GM12878 (cell line): ENCODE measurements at regions not wholly inside any gene's neighbourhood (a gene's known extent, or its start where the extent isn't known, plus 50 kb on each side); places are given as distances from the start of the nearest gene placed in this dataset.

Experiments
- ATAC-seq: fragments of 200-7000 bp; cut with Tn5 transposase; 3 replicates; pipeline ENCODE4 v1.9.1; 2020; ENCODE audit warnings: mild to moderate bottlenecking, moderate library complexity
- BruUV-seq: library from RNA; stranded (reverse); fragments of 400-500 nt; replicated peaks from 2 replicates; lab custom pipeline; 2021; lab: Mats Ljungman, UMichigan
- CTCF ChIA-PET: fragments of 300-600 bp; sonication (Branson Sonifier 250); formaldehyde crosslinking; extraction: SDS; loops from one replicate; lab custom pipeline; 2021; ENCODE audit warnings: inconsistent platforms; lab: Yijun Ruan, JAX
- POLR2A ChIA-PET: fragments of 350-600 bp; formaldehyde crosslinking; extraction: SDS; loops from one replicate; lab custom pipeline; 2021; ENCODE audit warnings: inconsistent platforms; lab: Charles Lee
- RAD21 ChIA-PET: fragments of 300-600 bp; sonication (Branson Sonifier 250); formaldehyde crosslinking; loops from one replicate; lab custom pipeline; 2023; ENCODE audit warnings: antibody characterized with exemption; ENCODE audit not compliant: unreplicated experiment; lab: Charles Lee
- SMC1A ChIA-PET: fragments of 300-600 bp; sonication (Branson Sonifier 250); formaldehyde crosslinking; loops from one replicate; lab custom pipeline; 2023; ENCODE audit not compliant: unreplicated experiment, uncharacterized antibody; lab: Charles Lee
- DNase-seq: peaks from one replicate; pipeline ENCODE4 v3.0.0-alpha.2; 2011; ENCODE audit warnings: low read depth, low spot score
- FAIRE-seq: peaks from 3 replicates; lab custom pipeline; 2011; peaks lifted over from hg19 to GRCh38; lab: Jason Lieb, UNC
- H2AFZ ChIP-seq: 2 replicates; pipeline ENCODE4 v1.6.0; 2011; ENCODE audit warnings: low read depth, low read length, control low read depth; ENCODE audit not compliant: control insufficient read depth
- H3K27ac ChIP-seq: 2 replicates; pipeline ENCODE4 v1.5.1; 2011; ENCODE audit warnings: control low read depth; ENCODE audit not compliant: control insufficient read depth, insufficient read depth
- H3K27me3 ChIP-seq, 2 experiments: replicated peaks in 1 of 2; 2 replicates each; pipeline versions ENCODE4 v1.6.0 to v1.6.1; 2011; ENCODE audit warnings: low read length in 1 of 2; ENCODE audit not compliant: control insufficient read depth in 2 of 2, insufficient read depth in 2 of 2
- H3K36me3 ChIP-seq, 2 experiments: 2 replicates each; pipeline ENCODE4 v1.5.1; 2011; ENCODE audit warnings: low read length in 1 of 2; ENCODE audit not compliant: control insufficient read depth in 2 of 2, insufficient read depth in 2 of 2
- H3K4me1 ChIP-seq: 2 replicates; pipeline ENCODE4 v1.6.1; 2011; ENCODE audit warnings: mild to moderate bottlenecking, low read length, moderate library complexity, mixed read lengths; ENCODE audit not compliant: control insufficient read depth, insufficient read depth
- H3K4me2 ChIP-seq: 2 replicates; pipeline ENCODE4 v1.6.0; 2011; ENCODE audit warnings: control low read depth; ENCODE audit not compliant: control insufficient read depth, insufficient read depth
- H3K4me3 ChIP-seq: fragments of 200-600 bp; sonication (generic); 2 replicates; pipeline ENCODE4 v1.5.1; 2016
- H3K79me2 ChIP-seq: 2 replicates; pipeline ENCODE4 v1.6.0; 2011; ENCODE audit warnings: low read length; ENCODE audit not compliant: control insufficient read depth, insufficient read depth
- H3K9ac ChIP-seq: 2 replicates; pipeline ENCODE4 v1.8.0; 2011; ENCODE audit warnings: low read length, control low read depth, mixed read lengths; ENCODE audit not compliant: control insufficient read depth, insufficient read depth
- H3K9me3 ChIP-seq: replicated peaks from 3 replicates; pipeline ENCODE4 v1.5.1; 2011; ENCODE audit warnings: mild to moderate bottlenecking, low read length; ENCODE audit not compliant: control insufficient read depth, insufficient read depth
- H4K20me1 ChIP-seq: 2 replicates; pipeline ENCODE4 v1.6.0; 2011; ENCODE audit not compliant: control insufficient read depth, insufficient read depth
- ATF2 ChIP-seq: IDR thresholded peaks from 2 replicates; pipeline ENCODE4 v1.6.1; 2012; ENCODE audit warnings: low read length, inconsistent platforms
- ATF7 ChIP-seq: fragments of 450-650 bp; IDR thresholded peaks from 2 replicates; pipeline ENCODE4 v1.6.1; 2016; ENCODE audit warnings: low read depth, mild to moderate bottlenecking
- EP300 ChIP-seq, 2 experiments: fragments of 150-350 bp in 1 of 2; IDR thresholded peaks; 2 replicates each; pipeline ENCODE4 v1.6.1; 2011 to 2012; ENCODE audit warnings: low read depth in 2 of 2, low read length in 2 of 2, borderline replicate concordance in 1 of 2, improper control_type of control experiment in 1 of 2, inconsistent platforms in 1 of 2; ENCODE audit not compliant: control insufficient read depth in 1 of 2
- HDGF ChIP-seq: fragments of 450-650 bp; IDR thresholded peaks from 2 replicates; pipeline ENCODE4 v1.6.1; 2016; ENCODE audit warnings: antibody characterized with exemption
- IKZF1 ChIP-seq: fragments of 450-650 bp; conservative IDR thresholded peaks from 2 replicates; pipeline ENCODE4 v1.6.1; 2017; ENCODE audit warnings: antibody characterized with exemption, mild to moderate bottlenecking
- JUNB ChIP-seq: IDR thresholded peaks from 2 replicates; pipeline ENCODE4 v1.6.1; 2016; ENCODE audit warnings: antibody characterized with exemption, mild to moderate bottlenecking
- KDM1A ChIP-seq: fragments of 200-600 bp; sonication (generic); IDR thresholded peaks from 2 replicates; pipeline ENCODE4 v1.6.1; 2016; ENCODE audit warnings: borderline replicate concordance
- NFYB ChIP-seq: IDR thresholded peaks from 2 replicates; pipeline ENCODE4 v1.6.1; 2011; ENCODE audit warnings: low read depth, mild to moderate bottlenecking, low read length, improper control_type of control experiment, moderate library complexity; ENCODE audit not compliant: insufficient read depth
- NKRF ChIP-seq: fragments of 450-650 bp; conservative IDR thresholded peaks from 2 replicates; pipeline ENCODE4 v1.6.1; 2017; ENCODE audit warnings: mild to moderate bottlenecking, moderate library complexity
- POLR2AphosphoS2 ChIP-seq: IDR thresholded peaks from 2 replicates; pipeline ENCODE4 v1.6.1; 2011; ENCODE audit warnings: low read depth, mild to moderate bottlenecking, low read length, improper control_type of control experiment, moderate library complexity
- REST ChIP-seq: IDR thresholded peaks from 2 replicates; pipeline ENCODE4 v1.6.1; 2012; ENCODE audit warnings: mild to moderate bottlenecking, low read depth, low read length
- SIN3A ChIP-seq: IDR thresholded peaks from 2 replicates; pipeline ENCODE4 v1.6.1; 2012; ENCODE audit warnings: low read depth, low read length, improper control_type of control experiment
- SMARCA5 ChIP-seq: fragments of 450-650 bp; IDR thresholded peaks from 2 replicates; pipeline ENCODE4 v1.6.1; 2017; ENCODE audit warnings: mild to moderate bottlenecking
- TCF12 ChIP-seq: IDR thresholded peaks from 2 replicates; pipeline ENCODE4 v1.6.1; 2011; ENCODE audit warnings: low read depth, mild to moderate bottlenecking, low read length
- WRNIP1 ChIP-seq: IDR thresholded peaks from 2 replicates; pipeline ENCODE4 v1.6.1; 2011; ENCODE audit warnings: low read depth, low read length, improper control_type of control experiment, borderline replicate concordance
- ZNF24 ChIP-seq: fragments of 450-650 bp; IDR thresholded peaks from 2 replicates; pipeline ENCODE4 v1.6.1; 2017; ENCODE audit warnings: antibody characterized with exemption, mild to moderate bottlenecking
- WGBS: methylation state at CpG from one replicate; pipeline ENCODE4 v1.1.6; 2016; ENCODE audit warnings: low lambda C conversion rate; ENCODE audit not compliant: insufficient replicate concordance, insufficient coverage; ENCODE audit errors: missing lambda C conversion rate; 5-methylcytosine and 5-hydroxymethylcytosine counted together
- in situ Hi-C: fragments of 300-500 bp; cut with MboI; formaldehyde crosslinking; loops from 9 replicates; pipeline ENCODE4 v1.14.3; 2018; ENCODE audit warnings: mixed read lengths
- intact Hi-C: fragments of 100-400 bp; cut with micrococcal nuclease; formaldehyde crosslinking; loops from one replicate; pipeline ENCODE4 v1.14.2; 2022; ENCODE audit not compliant: unreplicated experiment

DNA sequence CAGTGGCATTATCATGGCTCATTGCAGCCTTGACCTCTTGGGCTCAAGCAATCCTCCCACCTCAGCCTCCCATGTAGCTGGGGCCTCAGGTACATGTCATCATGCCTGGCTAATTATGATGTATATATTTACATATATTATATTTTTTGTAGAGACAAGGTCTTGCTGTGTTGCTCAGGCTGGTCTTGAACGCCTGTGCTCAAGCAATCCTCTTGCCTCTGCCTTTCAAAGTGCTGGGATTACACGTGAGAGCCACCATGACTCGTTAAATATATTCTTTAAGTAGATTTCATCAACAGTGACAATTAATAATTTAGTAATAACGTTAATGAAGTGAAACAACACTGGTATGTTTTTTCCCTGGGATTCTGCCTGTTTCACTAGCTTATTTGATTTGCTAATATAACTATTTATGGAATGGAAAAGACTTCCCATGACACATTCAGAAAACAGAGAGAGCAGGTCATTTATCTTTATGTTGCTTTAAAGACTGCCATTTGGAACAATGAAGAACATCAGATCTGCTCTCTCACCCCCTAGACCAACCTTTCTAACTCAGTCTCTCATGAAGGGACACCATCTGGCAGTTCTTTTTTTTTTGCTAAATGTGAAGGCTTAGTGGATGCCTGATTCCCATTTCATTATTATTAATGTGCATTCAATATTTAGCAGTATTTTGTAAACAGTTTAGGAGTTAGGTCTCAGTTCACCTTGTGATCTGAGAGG is 295.6 kb downstream of the KIF4B start:
- Histone ChIP-seq H2AFZ (no peak overlapping the region), H3K79me2 (no peaks in the 10 kb centered on the region), H3K4me3 (no peak overlapping the region), H3K27ac (no peak overlapping the region), H3K9me3 (no peaks in the 10 kb centered on the region), H3K36me3 (no peaks in the 10 kb centered on the region), H3K27me3 (no peaks in the 10 kb centered on the region; a peak in 2 of 4 replicates), H3K9ac (no peak overlapping the region), H3K4me2 (no peak overlapping the region), H4K20me1 (no peaks in the 10 kb centered on the region), H3K4me1 (no peaks in the 10 kb centered on the region)
- no peak for DNase-seq
- CTCF ChIA-PET: no interaction called here
- ATAC-seq: no peak
- no TSS peak for BruUV-seq
- intact Hi-C loops (no loop called here), in situ Hi-C loops (no loop called here)
- no peak for TF ChIP-seq HDGF
- TF ChIP-seq ZNF24: no peak
- TF ChIP-seq SIN3A: no peak
- no peak for TF ChIP-seq NKRF
- TF ChIP-seq EP300 (IDR thresholded peaks at IDR 0.05; ENCODE audit: borderline replicate concordance in 1 of 2, control insufficient read depth in 1 of 2, low read depth in 2 of 2, low read length in 2 of 2): no peak
- no peak for TF ChIP-seq KDM1A
- no peak for TF ChIP-seq SMARCA5
- no peak for TF ChIP-seq ATF7
- no peak for TF ChIP-seq IKZF1
- TF ChIP-seq REST: no peak
- TF ChIP-seq POLR2AphosphoS2: no peak
- TF ChIP-seq TCF12: no peak
- no peak for TF ChIP-seq NFYB
- TF ChIP-seq JUNB: no peak
- no peak for TF ChIP-seq WRNIP1
- no peak for TF ChIP-seq ATF2
- SMC1A ChIA-PET: no interaction called here
- POLR2A ChIA-PET: no interaction called here
- no peak for FAIRE-seq
- RAD21 ChIA-PET: no interaction called here
- 1% methylated on average over 4 of the region's 4 CpGs for WGBS
